ENCODE measurements at regions not wholly inside any gene's neighbourhood (a gene's known extent, or its start where the extent isn't known, plus 50 kb on each side); places are given as distances from the start of the nearest gene placed in this dataset.

DNA sequence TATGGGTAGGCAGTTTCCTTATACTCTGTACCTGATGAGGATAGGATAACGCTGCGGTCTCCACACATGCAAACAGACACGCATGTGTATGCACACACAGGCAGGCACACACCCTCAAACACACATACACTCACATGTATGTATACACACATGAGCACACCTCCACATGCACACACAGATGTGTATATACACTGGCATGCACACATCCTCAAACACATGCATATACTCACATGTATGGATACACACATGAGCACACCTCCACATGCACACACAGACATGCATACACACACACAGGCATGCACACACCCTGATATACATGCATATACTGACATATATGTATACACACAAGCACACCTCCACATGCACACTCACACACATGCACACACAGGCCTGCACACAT is 267.8 kb upstream of the HDAC4 start:
- DNase-seq (ENCODE audit: low spot score), result no peak
- Mint-ChIP-seq H3K4me1 (ENCODE audit: unreplicated experiment) (no peaks in the 10 kb centered on the region), H3K36me3 (ENCODE audit: low read depth, unreplicated experiment) (no peaks in the 10 kb centered on the region), H3K27ac (ENCODE audit: unreplicated experiment) (no peak overlapping the region), H3K9me3 (ENCODE audit: unreplicated experiment) (no peaks in the 10 kb centered on the region), H3K4me3 (ENCODE audit: unreplicated experiment) (no peak overlapping the region), H3K27me3 (ENCODE audit: unreplicated experiment) (peaks cover 4% of the 10 kb centered on the region)
- TF ChIP-seq, protein P1, sequence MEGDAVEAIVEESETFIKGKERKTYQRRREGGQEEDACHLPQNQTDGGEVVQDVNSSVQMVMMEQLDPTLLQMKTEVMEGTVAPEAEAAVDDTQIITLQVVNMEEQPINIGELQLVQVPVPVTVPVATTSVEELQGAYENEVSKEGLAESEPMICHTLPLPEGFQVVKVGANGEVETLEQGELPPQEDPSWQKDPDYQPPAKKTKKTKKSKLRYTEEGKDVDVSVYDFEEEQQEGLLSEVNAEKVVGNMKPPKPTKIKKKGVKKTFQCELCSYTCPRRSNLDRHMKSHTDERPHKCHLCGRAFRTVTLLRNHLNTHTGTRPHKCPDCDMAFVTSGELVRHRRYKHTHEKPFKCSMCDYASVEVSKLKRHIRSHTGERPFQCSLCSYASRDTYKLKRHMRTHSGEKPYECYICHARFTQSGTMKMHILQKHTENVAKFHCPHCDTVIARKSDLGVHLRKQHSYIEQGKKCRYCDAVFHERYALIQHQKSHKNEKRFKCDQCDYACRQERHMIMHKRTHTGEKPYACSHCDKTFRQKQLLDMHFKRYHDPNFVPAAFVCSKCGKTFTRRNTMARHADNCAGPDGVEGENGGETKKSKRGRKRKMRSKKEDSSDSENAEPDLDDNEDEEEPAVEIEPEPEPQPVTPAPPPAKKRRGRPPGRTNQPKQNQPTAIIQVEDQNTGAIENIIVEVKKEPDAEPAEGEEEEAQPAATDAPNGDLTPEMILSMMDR (IDR thresholded peaks at IDR 0.05; ENCODE audit: unreplicated experiment), result no peak

DNA sequence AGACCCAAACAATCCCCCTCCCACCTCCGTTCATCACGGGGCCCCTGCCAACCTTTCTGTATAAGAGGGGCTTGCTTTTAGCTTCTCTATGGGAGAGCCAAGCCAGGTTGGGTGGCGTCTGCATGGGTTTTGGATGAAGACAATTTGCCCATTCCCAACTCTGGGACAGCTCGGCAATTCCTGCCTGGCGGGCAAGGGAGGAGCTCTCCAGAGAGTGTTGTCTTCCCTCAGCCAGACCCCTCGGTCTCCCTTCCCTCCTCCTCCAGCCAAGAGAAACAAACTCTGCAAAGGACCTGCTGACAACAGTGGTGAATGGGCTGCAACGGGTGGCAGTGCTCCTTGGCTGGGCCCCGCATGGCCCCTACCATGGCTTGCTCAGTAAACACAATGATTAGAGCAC is 267.2 kb upstream of the HDAC4 start:
- no peak overlapping the region for H3K27ac Mint-ChIP-seq (ENCODE audit: unreplicated experiment)
- H3K36me3 Mint-ChIP-seq (ENCODE audit: low read depth, unreplicated experiment), result no peaks in the 10 kb centered on the region

DNA sequence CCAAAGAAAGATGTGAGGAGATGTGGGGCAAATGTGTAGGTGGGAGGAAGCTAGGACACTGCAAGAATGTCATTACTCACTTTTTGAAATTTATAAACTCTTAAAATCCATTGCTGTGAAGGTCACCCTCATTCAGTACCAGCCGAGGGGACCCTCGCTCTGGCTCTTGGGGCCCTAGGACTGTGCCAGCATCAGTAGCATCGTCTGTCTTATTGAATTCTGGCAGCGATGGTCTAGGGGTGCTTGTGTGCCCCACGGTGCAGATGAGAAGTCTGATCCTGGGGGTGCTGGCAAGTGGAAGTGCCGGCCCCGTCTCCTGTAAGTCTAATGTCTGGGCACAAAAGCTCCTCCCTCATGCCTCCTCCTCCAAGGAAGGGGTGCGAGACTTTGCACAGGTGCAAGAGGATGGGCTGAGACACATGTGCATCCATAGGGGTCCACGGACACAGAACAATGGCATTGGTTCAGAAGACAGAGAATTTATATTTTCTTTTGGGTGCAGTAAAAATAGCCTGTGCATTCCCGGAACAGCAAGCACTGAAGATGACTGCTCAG is 266.7 kb upstream of the HDAC4 start:
- no peak for DNase-seq (ENCODE audit: low spot score)
- no peaks in the 10 kb centered on the region for H3K36me3 Mint-ChIP-seq (ENCODE audit: low read depth, unreplicated experiment)
- no peaks in the 10 kb centered on the region for H3K9me3 Mint-ChIP-seq (ENCODE audit: unreplicated experiment)
- peaks cover 1% of the 10 kb centered on the region for H3K4me1 Mint-ChIP-seq (ENCODE audit: unreplicated experiment)
- H3K27me3 Mint-ChIP-seq (ENCODE audit: unreplicated experiment), result peaks cover 4% of the 10 kb centered on the region
- TF ChIP-seq, protein P1 (IDR thresholded peaks at IDR 0.05; ENCODE audit: unreplicated experiment), result no peak
- no peak overlapping the region for H3K4me3 Mint-ChIP-seq (ENCODE audit: unreplicated experiment)
- H3K27ac Mint-ChIP-seq (ENCODE audit: unreplicated experiment), result no peak overlapping the region

More for the DNA sequence above, 267.2 kb upstream of the HDAC4 start:
- Mint-ChIP-seq H3K4me3 (ENCODE audit: unreplicated experiment) (no peak overlapping the region), H3K9me3 (ENCODE audit: unreplicated experiment) (no peaks in the 10 kb centered on the region), H3K4me1 (ENCODE audit: unreplicated experiment) (no peaks in the 10 kb centered on the region), H3K27me3 (ENCODE audit: unreplicated experiment) (peaks cover 4% of the 10 kb centered on the region)
- no peak for DNase-seq (ENCODE audit: low spot score)
- TF ChIP-seq, protein P1 (IDR thresholded peaks at IDR 0.05; ENCODE audit: unreplicated experiment), result no peak

- DNase-seq (ENCODE audit: low spot score), result no peak
- Mint-ChIP-seq H3K9me3 (ENCODE audit: unreplicated experiment) (no peaks in the 10 kb centered on the region), H3K36me3 (ENCODE audit: low read depth, unreplicated experiment) (no peaks in the 10 kb centered on the region), H3K4me3 (ENCODE audit: unreplicated experiment) (no peak overlapping the region), H3K4me1 (ENCODE audit: unreplicated experiment) (peaks cover 7% of the 10 kb centered on the region), H3K27me3 (ENCODE audit: unreplicated experiment) (peaks cover 6% of the 10 kb centered on the region), H3K27ac (ENCODE audit: unreplicated experiment) (no peak overlapping the region)
- TF ChIP-seq, protein P1 (IDR thresholded peaks at IDR 0.05; ENCODE audit: unreplicated experiment), result no peak
These were observed 266.1 kb upstream of the HDAC4 start for GRCh38 chr2:239666855-239667376.

- no peak for DNase-seq (ENCODE audit: low spot score)
- Mint-ChIP-seq H3K27me3 (ENCODE audit: unreplicated experiment) (peaks cover 6% of the 10 kb centered on the region), H3K9me3 (ENCODE audit: unreplicated experiment) (no peaks in the 10 kb centered on the region), H3K4me1 (ENCODE audit: unreplicated experiment) (peaks cover 12% of the 10 kb centered on the region), H3K36me3 (ENCODE audit: low read depth, unreplicated experiment) (no peaks in the 10 kb centered on the region), H3K4me3 (ENCODE audit: unreplicated experiment) (no peak overlapping the region), H3K27ac (ENCODE audit: unreplicated experiment) (no peak overlapping the region)
- TF ChIP-seq, protein P1 (IDR thresholded peaks at IDR 0.05; ENCODE audit: unreplicated experiment), result no peak
These were observed 265.4 kb upstream of the HDAC4 start for GRCh38 chr2:239666053-239666854.

Measured in endothelial cell (in vitro differentiated cells).